HepG2 (cell line): ENCODE measurements at regions not wholly inside any gene's neighbourhood (a gene's known extent, or its start where the extent isn't known, plus 50 kb on each side); places are given as distances from the start of the nearest gene placed in this dataset.

Source experiments
- ATAC-seq: fragments of 200-7000 bp; cut with Tn5 transposase; 3 replicates; pipeline ENCODE4 v1.9.1; 2020; ENCODE audit warnings: mild to moderate bottlenecking, moderate library complexity
- BruUV-seq: library from RNA; stranded (reverse); fragments of 400-500 nt; replicated peaks from 2 replicates; lab custom pipeline; 2021; lab: Mats Ljungman, UMichigan
- CTCF ChIA-PET: fragments of 300-600 bp; formaldehyde crosslinking; extraction: SDS; loops from one replicate; lab custom pipeline; 2021; ENCODE audit warnings: low total read pairs, inconsistent platforms, low intra/inter-chr PET ratio; lab: Yijun Ruan, JAX
- POLR2A ChIA-PET: fragments of 350-600 bp; sonication (Branson Sonifier 250); formaldehyde crosslinking; loops from one replicate; lab custom pipeline; 2020; ENCODE audit warnings: antibody characterized with exemption, inconsistent platforms; lab: Yijun Ruan, JAX
- DNase-seq: peaks from one replicate; pipeline ENCODE4 v3.0.0-alpha.2; 2015; ENCODE audit warnings: low spot score
- FAIRE-seq: peaks from 3 replicates; lab custom pipeline; 2011; peaks lifted over from hg19 to GRCh38; lab: Jason Lieb, UNC
- H2AFZ ChIP-seq: one replicate; pipeline ENCODE4 v1.6.1; 2011; ENCODE audit warnings: low read length, inconsistent platforms
- H3K27ac ChIP-seq: fragments of 300-600 bp; 3 replicates; pipeline ENCODE4 v1.8.0; 2011; ENCODE audit warnings: mixed run types, mild to moderate bottlenecking, mixed read lengths, low read length, inconsistent platforms; ENCODE audit not compliant: insufficient read depth; ENCODE audit errors: extremely low read length
- H3K27me3 ChIP-seq, 2 experiments: fragments of 200-600 bp in 1 of 2; 2 replicates in 1 of 2; 3 replicates in 1 of 2; pipeline versions ENCODE4 v1.6.0 to v1.8.0; 2011; ENCODE audit warnings: low read length in 2 of 2, mild to moderate bottlenecking in 2 of 2, moderate library complexity in 2 of 2, inconsistent platforms in 1 of 2; ENCODE audit not compliant: insufficient read depth in 2 of 2, control insufficient read depth in 1 of 2
- H3K36me3 ChIP-seq, 2 experiments: fragments of 200-600 bp in 1 of 2; replicated peaks in 1 of 2; 2 replicates in 1 of 2; 3 replicates in 1 of 2; pipeline versions ENCODE4 v1.5.1 to v1.8.0; 2011; ENCODE audit warnings: low read length in 2 of 2, inconsistent platforms in 1 of 2; ENCODE audit not compliant: insufficient read depth in 2 of 2, control insufficient read depth in 1 of 2
- H3K4me1 ChIP-seq: 2 replicates; pipeline ENCODE4 v1.5.1; 2012; ENCODE audit warnings: low read length, inconsistent platforms; ENCODE audit not compliant: insufficient read depth
- H3K4me2 ChIP-seq: 2 replicates; pipeline ENCODE4 v1.6.0; 2011; ENCODE audit warnings: low read depth, low read length, inconsistent platforms
- H3K4me3 ChIP-seq, 3 experiments: fragments of 200-600 bp in 1 of 3; sonication (generic), shearing (Covaris generic) in 1 of 3; replicated peaks in 1 of 3; 2 replicates each; pipeline ENCODE4 v1.5.1; 2011 to 2016; ENCODE audit warnings: low read length in 3 of 3, inconsistent platforms in 2 of 3, low read depth in 2 of 3, mild to moderate bottlenecking in 2 of 3, control low read depth in 1 of 3, mixed read lengths in 1 of 3; ENCODE audit not compliant: insufficient read depth in 1 of 3
- H3K79me2 ChIP-seq: one replicate; pipeline ENCODE4 v1.6.1; 2011; ENCODE audit warnings: low read length, inconsistent platforms; ENCODE audit not compliant: insufficient read depth
- H3K9ac ChIP-seq: 2 replicates; pipeline ENCODE4 v1.6.0; 2011; ENCODE audit warnings: mild to moderate bottlenecking, low read depth, low read length, inconsistent platforms; ENCODE audit not compliant: insufficient read depth
- H3K9me3 ChIP-seq: 2 replicates; pipeline ENCODE4 v1.5.1; 2012; ENCODE audit warnings: mild to moderate bottlenecking, low read length
- H4K20me1 ChIP-seq: 2 replicates; pipeline ENCODE4 v1.6.0; 2011; ENCODE audit warnings: inconsistent platforms, mild to moderate bottlenecking, low read length, moderate library complexity; ENCODE audit not compliant: insufficient read depth
- HNF4A ChIP-seq: sonication (generic); formaldehyde crosslinking; IDR thresholded peaks from 2 replicates; pipeline ENCODE4 v1.4.0; 2020; ENCODE audit warnings: missing genetic modification reagents
- MEIS2 ChIP-seq: sonication (generic); formaldehyde crosslinking; IDR thresholded peaks from 2 replicates; pipeline ENCODE4 v1.9.0; 2021; ENCODE audit warnings: mild to moderate bottlenecking, missing genetic modification reagents
- RELA ChIP-seq: sonication (generic); formaldehyde crosslinking; IDR thresholded peaks from 2 replicates; pipeline ENCODE4 v1.4.0; 2020; ENCODE audit warnings: missing genetic modification reagents
- ZEB1 ChIP-seq: IDR thresholded peaks from 2 replicates; pipeline ENCODE4 v1.6.1; 2012; ENCODE audit warnings: mild to moderate bottlenecking, low read depth, inconsistent platforms; ENCODE audit not compliant: insufficient replicate concordance
- WGBS: methylation state at CpG from one replicate; pipeline ENCODE4 v1.1.6; 2017; ENCODE audit warnings: low lambda C conversion rate; 5-methylcytosine and 5-hydroxymethylcytosine counted together
- in situ Hi-C: cut with HindIII; loops from 2 replicates; pipeline ENCODE4 v1.10.0; 2017; ENCODE audit warnings: low pct_unique_long_range_greater_than_20kb; ENCODE audit not compliant: extremely low pct_ligation_motif_present
- intact Hi-C: fragments of 100-400 bp; cut with micrococcal nuclease; formaldehyde crosslinking; loops from one replicate; pipeline ENCODE4 v1.10.0; 2022; ENCODE audit not compliant: unreplicated experiment
- TF ChIP-seq, protein P1 (sequence below): sonication (generic); formaldehyde crosslinking; IDR thresholded peaks from 2 replicates; pipeline ENCODE4 v1.5.1; 2020; ENCODE audit warnings: mild to moderate bottlenecking, missing genetic modification reagents
- TF ChIP-seq, protein P2 (sequence below): sonication (generic); formaldehyde crosslinking; IDR thresholded peaks from 2 replicates; pipeline ENCODE4 v1.5.1; 2020; ENCODE audit warnings: missing genetic modification reagents, mild to moderate bottlenecking, borderline replicate concordance
- TF ChIP-seq, protein P3 (sequence below): sonication (generic); formaldehyde crosslinking; IDR thresholded peaks from 2 replicates; pipeline ENCODE4 v1.4.0; 2020; ENCODE audit warnings: missing genetic modification reagents, borderline replicate concordance
- TF ChIP-seq, protein P4 (sequence below): sonication (generic); formaldehyde crosslinking; IDR thresholded peaks from 2 replicates; pipeline ENCODE4 v1.5.0; 2020; ENCODE audit warnings: missing genetic modification reagents, mild to moderate bottlenecking, borderline replicate concordance

DNA sequence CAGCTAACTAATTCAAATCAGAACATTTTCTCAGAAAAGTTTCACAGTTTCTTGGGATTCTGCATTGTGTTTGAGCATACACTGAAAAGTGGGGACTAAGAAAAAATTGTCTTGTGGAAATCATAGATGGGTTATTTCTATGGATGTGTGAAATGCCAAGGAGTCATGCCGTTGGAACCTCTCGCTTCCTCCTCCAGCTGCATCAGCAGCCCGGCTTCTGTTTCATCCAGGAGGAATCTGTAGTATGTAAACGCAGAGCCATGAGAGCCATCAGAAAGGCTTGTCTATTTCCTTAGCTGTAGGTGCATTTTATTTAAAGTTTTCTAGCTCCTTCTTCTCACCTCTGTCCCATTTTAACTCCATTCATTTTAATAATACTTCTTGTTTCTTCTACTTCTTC, 1144.1 kb downstream of the GATA3 start:
- POLR2A ChIA-PET: no interaction called here
- Histone ChIP-seq H3K9me3 (no peaks in the 10 kb centered on the region), H3K9ac (no peak overlapping the region), H2AFZ (no peak overlapping the region), H3K27ac (no peak overlapping the region), H3K4me2 (no peak overlapping the region), H4K20me1 (no peaks in the 10 kb centered on the region), H3K27me3 (no peaks in the 10 kb centered on the region), H3K4me3 (no peak overlapping the region), H3K79me2 (no peaks in the 10 kb centered on the region), H3K36me3 (no peaks in the 10 kb centered on the region), H3K4me1 (no peaks in the 10 kb centered on the region)
- in situ Hi-C loops (no loop called here), intact Hi-C loops (no loop called here)
- FAIRE-seq (no peak), DNase-seq (no peak), ATAC-seq (no peak)
- 4% methylated on average over 4 of the region's 4 CpGs for WGBS
- TF ChIP-seq, protein P1, sequence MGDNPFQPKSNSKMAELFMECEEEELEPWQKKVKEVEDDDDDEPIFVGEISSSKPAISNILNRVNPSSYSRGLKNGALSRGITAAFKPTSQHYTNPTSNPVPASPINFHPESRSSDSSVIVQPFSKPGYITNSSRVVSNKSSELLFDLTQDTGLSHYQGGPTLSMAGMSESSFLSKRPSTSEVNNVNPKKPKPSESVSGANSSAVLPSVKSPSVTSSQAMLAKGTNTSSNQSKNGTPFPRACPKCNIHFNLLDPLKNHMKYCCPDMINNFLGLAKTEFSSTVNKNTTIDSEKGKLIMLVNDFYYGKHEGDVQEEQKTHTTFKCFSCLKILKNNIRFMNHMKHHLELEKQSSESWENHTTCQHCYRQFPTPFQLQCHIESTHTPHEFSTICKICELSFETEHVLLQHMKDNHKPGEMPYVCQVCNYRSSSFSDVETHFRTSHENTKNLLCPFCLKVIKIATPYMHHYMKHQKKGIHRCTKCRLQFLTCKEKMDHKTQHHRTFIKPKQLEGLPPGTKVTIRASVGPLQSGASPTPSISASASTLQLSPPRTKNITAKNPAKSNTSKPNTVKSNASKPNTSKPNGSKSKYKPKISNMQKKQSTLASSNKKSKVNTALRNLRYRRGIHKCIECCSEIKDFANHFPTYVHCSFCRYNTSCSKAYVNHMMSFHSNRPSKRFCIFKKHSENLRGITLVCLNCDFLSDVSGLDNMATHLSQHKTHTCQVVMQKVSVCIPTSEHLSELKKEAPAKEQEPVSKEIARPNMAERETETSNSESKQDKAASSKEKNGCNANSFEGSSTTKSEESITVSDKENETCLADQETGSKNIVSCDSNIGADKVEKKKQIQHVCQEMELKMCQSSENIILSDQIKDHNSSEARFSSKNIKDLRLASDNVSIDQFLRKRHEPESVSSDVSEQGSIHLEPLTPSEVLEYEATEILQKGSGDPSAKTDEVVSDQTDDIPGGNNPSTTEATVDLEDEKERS: no peak
- TF ChIP-seq RELA (no peak), HNF4A (no peak), MEIS2 (CRISPR knock-in tag) (no peak), ZEB1 (no peak)
- TF ChIP-seq, protein P2, sequence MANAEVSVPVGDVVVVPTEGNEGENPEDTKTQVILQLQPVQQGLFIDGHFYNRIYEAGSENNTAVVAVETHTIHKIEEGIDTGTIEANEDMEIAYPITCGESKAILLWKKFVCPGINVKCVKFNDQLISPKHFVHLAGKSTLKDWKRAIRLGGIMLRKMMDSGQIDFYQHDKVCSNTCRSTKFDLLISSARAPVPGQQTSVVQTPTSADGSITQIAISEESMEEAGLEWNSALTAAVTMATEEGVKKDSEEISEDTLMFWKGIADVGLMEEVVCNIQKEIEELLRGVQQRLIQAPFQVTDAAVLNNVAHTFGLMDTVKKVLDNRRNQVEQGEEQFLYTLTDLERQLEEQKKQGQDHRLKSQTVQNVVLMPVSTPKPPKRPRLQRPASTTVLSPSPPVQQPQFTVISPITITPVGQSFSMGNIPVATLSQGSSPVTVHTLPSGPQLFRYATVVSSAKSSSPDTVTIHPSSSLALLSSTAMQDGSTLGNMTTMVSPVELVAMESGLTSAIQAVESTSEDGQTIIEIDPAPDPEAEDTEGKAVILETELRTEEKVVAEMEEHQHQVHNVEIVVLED (CRISPR knock-in tag): no peak
- TF ChIP-seq, protein P3, sequence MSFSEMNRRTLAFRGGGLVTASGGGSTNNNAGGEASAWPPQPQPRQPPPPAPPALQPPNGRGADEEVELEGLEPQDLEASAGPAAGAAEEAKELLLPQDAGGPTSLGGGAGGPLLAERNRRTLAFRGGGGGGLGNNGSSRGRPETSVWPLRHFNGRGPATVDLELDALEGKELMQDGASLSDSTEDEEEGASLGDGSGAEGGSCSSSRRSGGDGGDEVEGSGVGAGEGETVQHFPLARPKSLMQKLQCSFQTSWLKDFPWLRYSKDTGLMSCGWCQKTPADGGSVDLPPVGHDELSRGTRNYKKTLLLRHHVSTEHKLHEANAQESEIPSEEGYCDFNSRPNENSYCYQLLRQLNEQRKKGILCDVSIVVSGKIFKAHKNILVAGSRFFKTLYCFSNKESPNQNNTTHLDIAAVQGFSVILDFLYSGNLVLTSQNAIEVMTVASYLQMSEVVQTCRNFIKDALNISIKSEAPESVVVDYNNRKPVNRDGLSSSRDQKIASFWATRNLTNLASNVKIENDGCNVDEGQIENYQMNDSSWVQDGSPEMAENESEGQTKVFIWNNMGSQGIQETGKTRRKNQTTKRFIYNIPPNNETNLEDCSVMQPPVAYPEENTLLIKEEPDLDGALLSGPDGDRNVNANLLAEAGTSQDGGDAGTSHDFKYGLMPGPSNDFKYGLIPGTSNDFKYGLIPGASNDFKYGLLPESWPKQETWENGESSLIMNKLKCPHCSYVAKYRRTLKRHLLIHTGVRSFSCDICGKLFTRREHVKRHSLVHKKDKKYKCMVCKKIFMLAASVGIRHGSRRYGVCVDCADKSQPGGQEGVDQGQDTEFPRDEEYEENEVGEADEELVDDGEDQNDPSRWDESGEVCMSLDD (CRISPR knock-in tag): no peak
- TF ChIP-seq, protein P4, sequence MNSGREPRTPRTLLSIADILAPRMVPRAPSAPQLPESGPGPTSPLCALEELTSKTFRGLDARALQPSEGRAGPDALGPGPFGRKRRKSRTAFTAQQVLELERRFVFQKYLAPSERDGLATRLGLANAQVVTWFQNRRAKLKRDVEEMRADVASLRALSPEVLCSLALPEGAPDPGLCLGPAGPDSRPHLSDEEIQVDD (CRISPR knock-in tag): no peak
- CTCF ChIA-PET: no interaction called here
- no TSS peak for BruUV-seq
